ENCODE measurements at regions not wholly inside any gene's neighbourhood (a gene's known extent, or its start where the extent isn't known, plus 50 kb on each side); places are given as distances from the start of the nearest gene placed in this dataset.

GRCh38 chr2:225998116-225998515 lies 598.6 kb downstream of the NYAP2 start:
- FAIRE-seq: no peak

GRCh38 chr2:225996462-225996828 lies 596.9 kb downstream of the NYAP2 start:
- Histone ChIP-seq H3K4me1 (peaks cover 17% of the 10 kb centered on the region; the same call in 2 of the 3 replicates), H3K27ac (no peak overlapping the region), H3K9me3 (no peaks in the 10 kb centered on the region), H3K4me2 (no peak overlapping the region; the same call in 2 of the 3 replicates), H3K4me3 (no peak overlapping the region)
- TF ChIP-seq, protein P1, sequence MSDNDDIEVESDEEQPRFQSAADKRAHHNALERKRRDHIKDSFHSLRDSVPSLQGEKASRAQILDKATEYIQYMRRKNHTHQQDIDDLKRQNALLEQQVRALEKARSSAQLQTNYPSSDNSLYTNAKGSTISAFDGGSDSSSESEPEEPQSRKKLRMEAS (IDR thresholded peaks at IDR 0.05): no peak
- TF ChIP-seq MYC (IDR thresholded peaks at IDR 0.05; ENCODE audit: borderline replicate concordance, low read length): no peak
- TF ChIP-seq TFCP2L1 (CRISPR knock-in tag; IDR thresholded peaks at IDR 0.05): no peak
- DNase-seq (ENCODE audit: low read depth in 1 of 2, low spot score in 1 of 2) (no peak), FAIRE-seq (no peak), ATAC-seq (no peak)
- whole genome bisulfite sequencing (ENCODE audit: missing lambda C conversion rate): 74% methylated on average over 2 of the region's 2 CpGs
- ChIA-PET CTCF (no interaction called here), POLR2A (no interaction called here)

More at GRCh38 chr2:225998116-225998515, 598.6 kb downstream of the NYAP2 start:
- WGBS (ENCODE audit: missing lambda C conversion rate): 79% methylated on average over 3 of the region's 3 CpGs
- H3K4me1 ChIP-seq: peaks cover 17% of the 10 kb centered on the region; the same call in 2 of the 3 replicates
- no peak for TF ChIP-seq CHD2 (IDR thresholded peaks at IDR 0.05; ENCODE audit: low read length, partially characterized antibody)
- no peak for TF ChIP-seq KDM1A (IDR thresholded peaks at IDR 0.05; ENCODE audit: low read depth)
- no peak for TF ChIP-seq BCL3 (IDR thresholded peaks at IDR 0.05)
- no peak for TF ChIP-seq ZFP36 (IDR thresholded peaks at IDR 0.05; ENCODE audit: borderline replicate concordance, partially characterized antibody)
- no peak for TF ChIP-seq MAFK (IDR thresholded peaks at IDR 0.05; ENCODE audit: partially characterized antibody)
- TF ChIP-seq RFX5 (IDR thresholded peaks at IDR 0.05): no peak
- TF ChIP-seq EP300 (IDR thresholded peaks at IDR 0.05): no peak
- TF ChIP-seq POLR2A (IDR thresholded peaks at IDR 0.05; ENCODE audit: low read length): no peak
- POLR2A ChIA-PET: no interaction called here
- CTCF ChIA-PET: no interaction called here
- ATAC-seq (no peak), DNase-seq (ENCODE audit: low read depth in 1 of 2, low spot score in 1 of 2) (no peak)
- no peak overlapping the region for H3K27ac ChIP-seq
- no peak overlapping the region for H3K4me2 ChIP-seq
- H3K4me3 ChIP-seq: no peak overlapping the region
- H3K9me3 ChIP-seq: no peaks in the 10 kb centered on the region

GRCh38 chr2:225995796-225996461 lies 596.4 kb downstream of the NYAP2 start:
- ATAC-seq (no peak), DNase-seq (ENCODE audit: low read depth in 1 of 2, low spot score in 1 of 2) (no peak), FAIRE-seq (no peak)
- peaks cover 17% of the 10 kb centered on the region; the same call in 2 of the 3 replicates for H3K4me1 ChIP-seq
- ChIA-PET CTCF (interaction anchor here (0.6 kb wide), 1 partner anchor 42 kb away, joined by 3 read pairs; no protein-coding TSS in a partner anchor), POLR2A (no interaction called here)
- no peak overlapping the region for H3K4me3 ChIP-seq
- no peak for TF ChIP-seq MYC (IDR thresholded peaks at IDR 0.05; ENCODE audit: borderline replicate concordance, low read length)
- no peak for TF ChIP-seq PHF8 (IDR thresholded peaks at IDR 0.05; ENCODE audit: borderline replicate concordance, low read depth)
- TF ChIP-seq POLR2AphosphoS2 (conservative IDR thresholded peaks at IDR 0.05; ENCODE audit: low read length): no peak
- TF ChIP-seq, protein P2, sequence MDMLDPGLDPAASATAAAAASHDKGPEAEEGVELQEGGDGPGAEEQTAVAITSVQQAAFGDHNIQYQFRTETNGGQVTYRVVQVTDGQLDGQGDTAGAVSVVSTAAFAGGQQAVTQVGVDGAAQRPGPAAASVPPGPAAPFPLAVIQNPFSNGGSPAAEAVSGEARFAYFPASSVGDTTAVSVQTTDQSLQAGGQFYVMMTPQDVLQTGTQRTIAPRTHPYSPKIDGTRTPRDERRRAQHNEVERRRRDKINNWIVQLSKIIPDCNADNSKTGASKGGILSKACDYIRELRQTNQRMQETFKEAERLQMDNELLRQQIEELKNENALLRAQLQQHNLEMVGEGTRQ (IDR thresholded peaks at IDR 0.05): no peak
- TF ChIP-seq NR3C1 (IDR thresholded peaks at IDR 0.05): no peak
- no peak for TF ChIP-seq CBX2 (IDR thresholded peaks at IDR 0.05; ENCODE audit: borderline replicate concordance, low read depth)
- TF ChIP-seq CTCF (IDR thresholded peaks at IDR 0.05): no peak
- no peak for TF ChIP-seq REST (IDR thresholded peaks at IDR 0.05)
- no peak for TF ChIP-seq HOXB13 (CRISPR knock-in tag; IDR thresholded peaks at IDR 0.05; ENCODE audit: low read depth)
- TF ChIP-seq HDAC2 (IDR thresholded peaks at IDR 0.05): no peak
- no peak for TF ChIP-seq TP53 (CRISPR knock-in tag; IDR thresholded peaks at IDR 0.05)
- TF ChIP-seq MAFK (IDR thresholded peaks at IDR 0.05; ENCODE audit: partially characterized antibody): no peak
- TF ChIP-seq CHD2 (IDR thresholded peaks at IDR 0.05; ENCODE audit: low read length, partially characterized antibody): no peak
- no peak for TF ChIP-seq ZFP36 (IDR thresholded peaks at IDR 0.05; ENCODE audit: borderline replicate concordance, partially characterized antibody)
- no peak for TF ChIP-seq SMC3 (IDR thresholded peaks at IDR 0.05)
- TF ChIP-seq ZSCAN20 (CRISPR knock-in tag; IDR thresholded peaks at IDR 0.05): no peak
- TF ChIP-seq CBX8 (IDR thresholded peaks at IDR 0.05): no peak
- H3K27ac ChIP-seq: no peak overlapping the region
- H3K4me2 ChIP-seq: peak overlapping the region; percentile 8; the same call in 2 of the 3 replicates
- WGBS (ENCODE audit: missing lambda C conversion rate): 48% methylated on average over 2 of the region's 2 CpGs
- no peaks in the 10 kb centered on the region for H3K9me3 ChIP-seq

Data from A549 (cell line).